ENCODE measurements at regions not wholly inside any gene's neighbourhood (a gene's known extent, or its start where the extent isn't known, plus 50 kb on each side); places are given as distances from the start of the nearest gene placed in this dataset.

DNA sequence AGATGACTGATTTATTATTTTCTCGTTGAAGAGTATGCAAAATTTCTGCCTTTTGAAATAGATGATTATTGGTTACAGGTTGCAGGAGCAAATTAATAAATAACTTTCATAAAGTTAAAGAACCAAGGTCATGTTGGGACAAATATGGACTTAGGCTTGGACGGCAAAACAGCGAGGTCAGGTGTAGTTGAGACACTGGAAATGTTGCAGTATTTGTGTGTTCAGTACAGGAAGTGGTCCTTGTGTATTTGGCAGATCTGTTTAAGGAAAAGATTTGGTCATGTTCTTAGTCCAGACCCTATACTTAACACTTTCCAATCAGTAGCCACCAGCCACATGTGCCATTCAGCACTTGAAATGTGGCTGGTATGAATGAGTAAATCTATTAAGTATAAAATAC lies 486.5 kb downstream of the TDRD15 start:
- Histone ChIP-seq H3K4me1 (ENCODE audit: control insufficient read depth, extremely low read depth, insufficient read depth, low read length) (no peaks in the 10 kb centered on the region), H3K9ac (ENCODE audit: insufficient read depth, low read length) (no peak overlapping the region), H3K9me3 (ENCODE audit: control insufficient read depth, insufficient read depth, low read depth, low read length) (no peaks in the 10 kb centered on the region), H3K4me3 (replicated peaks in 1 of 4; ENCODE audit: control extremely low read depth in 1 of 4, insufficient read depth in 1 of 4, low read depth in 3 of 4, low read length in 4 of 4) (no peak overlapping the region), H3K27me3 (ENCODE audit: control insufficient read depth, insufficient read depth, low read length) (no peaks in the 10 kb centered on the region), H2AFZ (ENCODE audit: low read length) (no peak overlapping the region), H3K79me2 (ENCODE audit: control insufficient read depth, insufficient read depth, low read length) (no peaks in the 10 kb centered on the region), H4K20me1 (ENCODE audit: control insufficient read depth, extremely low read depth, insufficient read depth, low read length) (no peaks in the 10 kb centered on the region), H3K4me2 (ENCODE audit: extremely low read depth, insufficient read depth, low read length) (no peak overlapping the region), H3K27ac (ENCODE audit: insufficient read depth, low read length) (no peak overlapping the region), H3K36me3 (ENCODE audit: control insufficient read depth, insufficient read depth, low read length) (no peaks in the 10 kb centered on the region)
- TF ChIP-seq EZH2 (IDR thresholded peaks at IDR 0.05; ENCODE audit: low read length, missing control alignments), result no peak
- TF ChIP-seq, protein P1, sequence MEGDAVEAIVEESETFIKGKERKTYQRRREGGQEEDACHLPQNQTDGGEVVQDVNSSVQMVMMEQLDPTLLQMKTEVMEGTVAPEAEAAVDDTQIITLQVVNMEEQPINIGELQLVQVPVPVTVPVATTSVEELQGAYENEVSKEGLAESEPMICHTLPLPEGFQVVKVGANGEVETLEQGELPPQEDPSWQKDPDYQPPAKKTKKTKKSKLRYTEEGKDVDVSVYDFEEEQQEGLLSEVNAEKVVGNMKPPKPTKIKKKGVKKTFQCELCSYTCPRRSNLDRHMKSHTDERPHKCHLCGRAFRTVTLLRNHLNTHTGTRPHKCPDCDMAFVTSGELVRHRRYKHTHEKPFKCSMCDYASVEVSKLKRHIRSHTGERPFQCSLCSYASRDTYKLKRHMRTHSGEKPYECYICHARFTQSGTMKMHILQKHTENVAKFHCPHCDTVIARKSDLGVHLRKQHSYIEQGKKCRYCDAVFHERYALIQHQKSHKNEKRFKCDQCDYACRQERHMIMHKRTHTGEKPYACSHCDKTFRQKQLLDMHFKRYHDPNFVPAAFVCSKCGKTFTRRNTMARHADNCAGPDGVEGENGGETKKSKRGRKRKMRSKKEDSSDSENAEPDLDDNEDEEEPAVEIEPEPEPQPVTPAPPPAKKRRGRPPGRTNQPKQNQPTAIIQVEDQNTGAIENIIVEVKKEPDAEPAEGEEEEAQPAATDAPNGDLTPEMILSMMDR (conservative IDR thresholded peaks at IDR 0.05 in 1 of 2, IDR thresholded peaks at IDR 0.05 in 1 of 2; ENCODE audit: low read depth in 1 of 2, low read length in 2 of 2), result no peak
- DNase-seq (ENCODE audit: low read depth in 2 of 2), result no peak

DNA sequence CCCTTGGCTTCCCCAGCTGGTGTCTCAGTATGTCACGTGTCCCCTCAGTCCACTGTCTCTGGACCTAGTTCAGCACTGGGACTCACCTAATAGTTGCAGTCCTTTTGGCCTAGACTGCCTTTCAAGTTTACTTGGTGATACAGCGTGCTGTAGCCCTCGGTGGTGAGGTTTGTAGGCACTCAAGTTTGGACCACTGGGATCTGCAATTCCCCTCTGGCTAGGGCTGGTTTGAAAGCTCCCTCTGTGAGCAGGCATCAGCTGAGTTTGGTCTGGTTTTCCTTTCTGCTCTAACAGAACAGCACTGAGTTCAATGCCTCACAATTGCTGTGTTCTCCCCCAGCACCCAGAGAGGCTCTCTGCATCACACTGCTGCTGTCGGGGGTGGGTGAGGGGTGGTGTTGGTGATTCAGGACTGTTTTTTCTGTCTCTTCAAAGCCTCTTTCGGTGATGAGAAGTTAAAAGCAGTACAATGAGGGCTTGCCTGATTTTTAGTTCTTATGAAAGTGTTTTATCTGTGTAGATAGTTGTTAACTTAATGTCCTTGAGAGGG lies 494.2 kb downstream of the TDRD15 start:
- TF ChIP-seq, protein P1 (conservative IDR thresholded peaks at IDR 0.05 in 1 of 2, IDR thresholded peaks at IDR 0.05 in 1 of 2; ENCODE audit: low read depth in 1 of 2, low read length in 2 of 2), result no peak
- no peak for TF ChIP-seq EZH2 (IDR thresholded peaks at IDR 0.05; ENCODE audit: low read length, missing control alignments)
- Histone ChIP-seq H2AFZ (ENCODE audit: low read length) (no peak overlapping the region), H3K27ac (ENCODE audit: insufficient read depth, low read length) (no peak overlapping the region), H3K4me2 (ENCODE audit: extremely low read depth, insufficient read depth, low read length) (no peak overlapping the region), H4K20me1 (ENCODE audit: control insufficient read depth, extremely low read depth, insufficient read depth, low read length) (no peaks in the 10 kb centered on the region), H3K27me3 (ENCODE audit: control insufficient read depth, insufficient read depth, low read length) (no peaks in the 10 kb centered on the region), H3K4me3 (replicated peaks in 1 of 4; ENCODE audit: control extremely low read depth in 1 of 4, insufficient read depth in 1 of 4, low read depth in 3 of 4, low read length in 4 of 4) (no peak overlapping the region), H3K4me1 (ENCODE audit: control insufficient read depth, extremely low read depth, insufficient read depth, low read length) (no peaks in the 10 kb centered on the region), H3K9me3 (ENCODE audit: control insufficient read depth, insufficient read depth, low read depth, low read length) (no peaks in the 10 kb centered on the region), H3K9ac (ENCODE audit: insufficient read depth, low read length) (no peak overlapping the region), H3K79me2 (ENCODE audit: control insufficient read depth, insufficient read depth, low read length) (no peaks in the 10 kb centered on the region), H3K36me3 (ENCODE audit: control insufficient read depth, insufficient read depth, low read length) (no peaks in the 10 kb centered on the region)
- DNase-seq (ENCODE audit: low read depth in 2 of 2), result no peak

DNA sequence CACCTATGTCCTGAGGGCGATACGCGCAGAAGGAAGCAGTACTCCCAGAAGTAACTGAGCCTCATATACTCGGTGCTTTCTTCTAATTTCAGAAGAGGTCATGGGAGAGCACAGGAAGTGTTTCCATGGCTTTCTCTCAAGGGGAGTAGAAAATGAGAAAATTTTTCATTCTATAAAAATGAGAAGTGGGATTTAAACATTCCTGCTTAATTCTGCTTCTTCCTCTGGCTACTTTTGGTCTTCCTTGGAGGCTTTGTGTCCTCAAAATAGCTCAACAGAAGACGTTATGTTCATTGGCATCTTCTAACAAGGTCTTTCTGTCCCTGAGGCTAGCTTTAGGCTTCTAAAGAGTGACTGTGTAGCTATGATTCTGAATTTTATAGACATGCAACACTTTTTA lies 497.0 kb downstream of the TDRD15 start:
- H3K27ac ChIP-seq (ENCODE audit: insufficient read depth, low read length), result no peak overlapping the region
- no peaks in the 10 kb centered on the region for H3K79me2 ChIP-seq (ENCODE audit: control insufficient read depth, insufficient read depth, low read length)
- DNase-seq (ENCODE audit: low read depth in 2 of 2), result no peak
- H3K4me2 ChIP-seq (ENCODE audit: extremely low read depth, insufficient read depth, low read length), result no peak overlapping the region
- H3K27me3 ChIP-seq (ENCODE audit: control insufficient read depth, insufficient read depth, low read length), result no peaks in the 10 kb centered on the region
- H4K20me1 ChIP-seq (ENCODE audit: control insufficient read depth, extremely low read depth, insufficient read depth, low read length), result no peaks in the 10 kb centered on the region
- H2AFZ ChIP-seq (ENCODE audit: low read length), result no peak overlapping the region
- H3K9ac ChIP-seq (ENCODE audit: insufficient read depth, low read length), result no peak overlapping the region
- TF ChIP-seq, protein P1 (conservative IDR thresholded peaks at IDR 0.05 in 1 of 2, IDR thresholded peaks at IDR 0.05 in 1 of 2; ENCODE audit: low read depth in 1 of 2, low read length in 2 of 2), result no peak
- no peak for TF ChIP-seq EZH2 (IDR thresholded peaks at IDR 0.05; ENCODE audit: low read length, missing control alignments)
- no peaks in the 10 kb centered on the region for H3K9me3 ChIP-seq (ENCODE audit: control insufficient read depth, insufficient read depth, low read depth, low read length)
- H3K4me1 ChIP-seq (ENCODE audit: control insufficient read depth, extremely low read depth, insufficient read depth, low read length), result no peaks in the 10 kb centered on the region
- H3K36me3 ChIP-seq (ENCODE audit: control insufficient read depth, insufficient read depth, low read length), result no peaks in the 10 kb centered on the region
- H3K4me3 ChIP-seq (replicated peaks in 1 of 4; ENCODE audit: control extremely low read depth in 1 of 4, insufficient read depth in 1 of 4, low read depth in 3 of 4, low read length in 4 of 4), result no peak overlapping the region
